Astrocyte (in vitro differentiated cells and primary cell): ENCODE measurements at regions not wholly inside any gene's neighbourhood (a gene's known extent, or its start where the extent isn't known, plus 50 kb on each side); places are given as distances from the start of the nearest gene placed in this dataset.

Experiments
- EZH2 ChIP-seq: IDR thresholded peaks from 2 replicates; pipeline ENCODE4 v1.6.1; 2012; ENCODE audit warnings: mild to moderate bottlenecking, low read length, inconsistent platforms; ENCODE audit not compliant: insufficient read depth
- TF ChIP-seq, protein P1 (sequence below): IDR thresholded peaks from 2 replicates; pipeline ENCODE4 v1.5.1; 2011; ENCODE audit warnings: low read depth, mild to moderate bottlenecking, inconsistent platforms, low read length, moderate library complexity; ENCODE audit not compliant: insufficient read depth

DNA sequence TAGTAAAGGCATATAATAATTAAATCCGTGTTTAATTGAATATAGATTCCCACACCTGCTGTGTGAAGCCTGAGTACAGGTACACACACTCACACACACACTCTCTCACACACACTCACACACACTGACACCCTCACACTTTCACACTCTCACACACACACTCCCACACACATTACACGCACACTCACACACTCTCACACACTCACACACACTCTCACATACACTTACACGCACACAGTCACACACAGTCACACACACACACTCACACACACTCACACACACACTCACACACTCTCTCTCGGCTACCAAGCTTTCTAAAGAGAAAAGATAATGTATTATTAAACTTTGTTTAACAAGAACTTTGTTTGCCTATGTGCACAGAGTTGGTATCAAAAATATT lies 195.1 kb upstream of the CTNND2 start:
- TF ChIP-seq, protein P1, sequence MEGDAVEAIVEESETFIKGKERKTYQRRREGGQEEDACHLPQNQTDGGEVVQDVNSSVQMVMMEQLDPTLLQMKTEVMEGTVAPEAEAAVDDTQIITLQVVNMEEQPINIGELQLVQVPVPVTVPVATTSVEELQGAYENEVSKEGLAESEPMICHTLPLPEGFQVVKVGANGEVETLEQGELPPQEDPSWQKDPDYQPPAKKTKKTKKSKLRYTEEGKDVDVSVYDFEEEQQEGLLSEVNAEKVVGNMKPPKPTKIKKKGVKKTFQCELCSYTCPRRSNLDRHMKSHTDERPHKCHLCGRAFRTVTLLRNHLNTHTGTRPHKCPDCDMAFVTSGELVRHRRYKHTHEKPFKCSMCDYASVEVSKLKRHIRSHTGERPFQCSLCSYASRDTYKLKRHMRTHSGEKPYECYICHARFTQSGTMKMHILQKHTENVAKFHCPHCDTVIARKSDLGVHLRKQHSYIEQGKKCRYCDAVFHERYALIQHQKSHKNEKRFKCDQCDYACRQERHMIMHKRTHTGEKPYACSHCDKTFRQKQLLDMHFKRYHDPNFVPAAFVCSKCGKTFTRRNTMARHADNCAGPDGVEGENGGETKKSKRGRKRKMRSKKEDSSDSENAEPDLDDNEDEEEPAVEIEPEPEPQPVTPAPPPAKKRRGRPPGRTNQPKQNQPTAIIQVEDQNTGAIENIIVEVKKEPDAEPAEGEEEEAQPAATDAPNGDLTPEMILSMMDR = no peak
- TF ChIP-seq EZH2 = no peak
